Keratinocyte (primary cell): ENCODE measurements at regions not wholly inside any gene's neighbourhood (a gene's known extent, or its start where the extent isn't known, plus 50 kb on each side); places are given as distances from the start of the nearest gene placed in this dataset.

ENCODE experiments used
- DNase-seq: peaks from one replicate; pipeline ENCODE4 v3.0.0-alpha.2; 2011; ENCODE audit warnings: low read depth, missing footprints, low spot score
- FAIRE-seq: peaks from 2 replicates; lab custom pipeline; 2011; peaks lifted over from hg19 to GRCh38; lab: Jason Lieb, UNC
- H2AFZ ChIP-seq: 2 replicates; pipeline ENCODE4 v1.6.0; 2012; ENCODE audit warnings: low read length, control low read depth, inconsistent platforms; ENCODE audit not compliant: control insufficient read depth
- H3K27ac ChIP-seq: 2 replicates; pipeline ENCODE4 v1.5.1; 2011; ENCODE audit warnings: low read length; ENCODE audit not compliant: control insufficient read depth, insufficient read depth
- H3K27me3 ChIP-seq: 3 replicates; pipeline ENCODE4 v1.6.0; 2011; ENCODE audit warnings: low read length; ENCODE audit not compliant: control insufficient read depth, insufficient read depth; ENCODE audit errors: extremely low read depth
- H3K36me3 ChIP-seq, 2 experiments: 2 replicates in 1 of 2; 3 replicates in 1 of 2; pipeline ENCODE4 v1.5.1; 2011; ENCODE audit warnings: low read length in 2 of 2, mild to moderate bottlenecking in 1 of 2; ENCODE audit not compliant: control insufficient read depth in 2 of 2, insufficient read depth in 2 of 2; ENCODE audit errors: extremely low read depth in 1 of 2
- H3K4me1 ChIP-seq: 3 replicates; pipeline ENCODE4 v1.5.1; 2011; ENCODE audit warnings: low read length; ENCODE audit not compliant: control insufficient read depth, insufficient read depth; ENCODE audit errors: extremely low read depth
- H3K4me2 ChIP-seq: 3 replicates; pipeline ENCODE4 v1.6.0; 2011; ENCODE audit warnings: low read depth, low read length; ENCODE audit not compliant: control insufficient read depth, insufficient read depth; ENCODE audit errors: extremely low read depth
- H3K4me3 ChIP-seq, 3 experiments: fragments of 200-600 bp in 1 of 3; sonication (generic) in 1 of 3; 2 replicates in 2 of 3; 3 replicates in 1 of 3; pipeline ENCODE4 v1.5.1; 2011 to 2016; ENCODE audit warnings: low read length in 3 of 3, mild to moderate bottlenecking in 3 of 3, control low read depth in 2 of 3, inconsistent platforms in 1 of 3, low read depth in 1 of 3, mixed read lengths in 1 of 3, mixed run types in 1 of 3, moderate library complexity in 1 of 3; ENCODE audit not compliant: control insufficient read depth in 2 of 3, insufficient read depth in 2 of 3; ENCODE audit errors: extremely low read depth in 1 of 3
- H3K79me2 ChIP-seq: 2 replicates; pipeline ENCODE4 v1.6.0; 2012; ENCODE audit warnings: low read length; ENCODE audit not compliant: control insufficient read depth, insufficient read depth
- H3K9ac ChIP-seq: 3 replicates; pipeline ENCODE4 v1.6.0; 2011; ENCODE audit warnings: low read length; ENCODE audit not compliant: control insufficient read depth, insufficient read depth; ENCODE audit errors: extremely low read depth
- H3K9me1 ChIP-seq: 3 replicates; pipeline ENCODE4 v1.6.0; 2011; ENCODE audit warnings: low read length; ENCODE audit not compliant: control insufficient read depth, insufficient read depth; ENCODE audit errors: extremely low read depth
- H3K9me3 ChIP-seq: 2 replicates; pipeline ENCODE4 v1.5.1; 2012; ENCODE audit warnings: low read depth, low read length; ENCODE audit not compliant: control insufficient read depth
- H4K20me1 ChIP-seq: 3 replicates; pipeline ENCODE4 v1.6.0; 2011; ENCODE audit warnings: low read length; ENCODE audit not compliant: control insufficient read depth, insufficient read depth; ENCODE audit errors: extremely low read depth
- EZH2 ChIP-seq: IDR thresholded peaks from one replicate; pipeline ENCODE4 v1.6.1; 2012; ENCODE audit warnings: inconsistent platforms, mild to moderate bottlenecking, low read length, moderate library complexity
- dilution Hi-C: fragments of 300-500 bp; cut with MboI; formaldehyde crosslinking; loops from one replicate; pipeline ENCODE4 v1.7.0; 2020; ENCODE audit warnings: low sequenced_read_pairs; ENCODE audit not compliant: extremely low pct_ligation_motif_present
- TF ChIP-seq, protein P1 (sequence below), 3 experiments: IDR thresholded peaks in 1 of 3; conservative IDR thresholded peaks in 1 of 3; optimal IDR thresholded peaks in 1 of 3; 2 replicates in 2 of 3; 3 replicates in 1 of 3; pipeline versions ENCODE3 to v1.5.1; 2011; ENCODE audit warnings: low read length in 3 of 3, mild to moderate bottlenecking in 3 of 3, moderate library complexity in 2 of 3, control low read depth in 1 of 3, inconsistent platforms in 1 of 3; ENCODE audit not compliant: insufficient read depth in 2 of 3; ENCODE audit errors: extremely low read depth in 1 of 3

GRCh38 chr2:147439986-147440385 lies 404.8 kb upstream of the ACVR2A start:
- Histone ChIP-seq H3K27ac (no peak overlapping the region), H3K4me1 (no peaks in the 10 kb centered on the region), H3K9ac (no peak overlapping the region), H4K20me1 (no peaks in the 10 kb centered on the region), H3K27me3 (no peaks in the 10 kb centered on the region), H3K36me3 (no peaks in the 10 kb centered on the region), H3K9me1 (no peaks in the 10 kb centered on the region), H3K4me3 (no peak overlapping the region), H2AFZ (no peak overlapping the region), H3K9me3 (no peaks in the 10 kb centered on the region), H3K4me2 (no peak overlapping the region), H3K79me2 (no peaks in the 10 kb centered on the region)
- dilution Hi-C loops = no loop called here
- FAIRE-seq (no peak), DNase-seq (no peak)
- TF ChIP-seq EZH2 = no peak
- TF ChIP-seq, protein P1, sequence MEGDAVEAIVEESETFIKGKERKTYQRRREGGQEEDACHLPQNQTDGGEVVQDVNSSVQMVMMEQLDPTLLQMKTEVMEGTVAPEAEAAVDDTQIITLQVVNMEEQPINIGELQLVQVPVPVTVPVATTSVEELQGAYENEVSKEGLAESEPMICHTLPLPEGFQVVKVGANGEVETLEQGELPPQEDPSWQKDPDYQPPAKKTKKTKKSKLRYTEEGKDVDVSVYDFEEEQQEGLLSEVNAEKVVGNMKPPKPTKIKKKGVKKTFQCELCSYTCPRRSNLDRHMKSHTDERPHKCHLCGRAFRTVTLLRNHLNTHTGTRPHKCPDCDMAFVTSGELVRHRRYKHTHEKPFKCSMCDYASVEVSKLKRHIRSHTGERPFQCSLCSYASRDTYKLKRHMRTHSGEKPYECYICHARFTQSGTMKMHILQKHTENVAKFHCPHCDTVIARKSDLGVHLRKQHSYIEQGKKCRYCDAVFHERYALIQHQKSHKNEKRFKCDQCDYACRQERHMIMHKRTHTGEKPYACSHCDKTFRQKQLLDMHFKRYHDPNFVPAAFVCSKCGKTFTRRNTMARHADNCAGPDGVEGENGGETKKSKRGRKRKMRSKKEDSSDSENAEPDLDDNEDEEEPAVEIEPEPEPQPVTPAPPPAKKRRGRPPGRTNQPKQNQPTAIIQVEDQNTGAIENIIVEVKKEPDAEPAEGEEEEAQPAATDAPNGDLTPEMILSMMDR (optimal IDR thresholded peaks at IDR 0.05 in 1 of 3, IDR thresholded peaks at IDR 0.05 in 1 of 3, conservative IDR thresholded peaks at IDR 0.05 in 1 of 3; ENCODE audit: extremely low read depth in 1 of 3, insufficient read depth in 2 of 3, low read length in 3 of 3) = no peak

DNA sequence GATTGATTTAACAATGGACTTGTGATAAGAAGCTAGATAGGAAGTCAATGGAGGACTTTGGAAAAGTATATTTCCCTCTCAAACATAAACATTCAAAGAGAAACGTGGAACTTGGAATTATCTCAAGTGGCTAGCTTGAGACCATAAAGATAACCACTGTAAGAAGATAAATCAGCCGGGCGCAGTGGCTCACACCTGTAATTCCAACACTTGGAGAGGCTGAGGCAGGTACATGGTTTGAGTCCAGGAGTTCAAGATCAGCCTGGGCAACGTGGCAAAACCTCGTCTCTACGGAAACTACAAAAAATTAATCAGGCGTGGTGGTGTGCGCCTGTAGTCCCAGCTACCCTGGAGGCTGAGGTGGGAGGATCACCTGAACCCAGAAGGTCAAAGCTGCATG lies 405.9 kb upstream of the ACVR2A start:
- Histone ChIP-seq H3K79me2 (no peaks in the 10 kb centered on the region), H3K27me3 (no peaks in the 10 kb centered on the region), H3K9ac (no peak overlapping the region), H3K9me3 (no peaks in the 10 kb centered on the region), H2AFZ (no peak overlapping the region), H3K9me1 (no peaks in the 10 kb centered on the region), H3K36me3 (no peaks in the 10 kb centered on the region), H3K4me3 (no peak overlapping the region), H3K4me1 (no peaks in the 10 kb centered on the region), H3K4me2 (no peak overlapping the region), H4K20me1 (no peaks in the 10 kb centered on the region), H3K27ac (no peak overlapping the region)
- TF ChIP-seq, protein P1 (optimal IDR thresholded peaks at IDR 0.05 in 1 of 3, IDR thresholded peaks at IDR 0.05 in 1 of 3, conservative IDR thresholded peaks at IDR 0.05 in 1 of 3; ENCODE audit: extremely low read depth in 1 of 3, insufficient read depth in 2 of 3, low read length in 3 of 3) = no peak
- no peak for TF ChIP-seq EZH2
- FAIRE-seq (no peak), DNase-seq (no peak)
- dilution Hi-C loops = no loop called here
